ENCODE measurements at regions not wholly inside any gene's neighbourhood (a gene's known extent, or its start where the extent isn't known, plus 50 kb on each side); places are given as distances from the start of the nearest gene placed in this dataset.

DNA sequence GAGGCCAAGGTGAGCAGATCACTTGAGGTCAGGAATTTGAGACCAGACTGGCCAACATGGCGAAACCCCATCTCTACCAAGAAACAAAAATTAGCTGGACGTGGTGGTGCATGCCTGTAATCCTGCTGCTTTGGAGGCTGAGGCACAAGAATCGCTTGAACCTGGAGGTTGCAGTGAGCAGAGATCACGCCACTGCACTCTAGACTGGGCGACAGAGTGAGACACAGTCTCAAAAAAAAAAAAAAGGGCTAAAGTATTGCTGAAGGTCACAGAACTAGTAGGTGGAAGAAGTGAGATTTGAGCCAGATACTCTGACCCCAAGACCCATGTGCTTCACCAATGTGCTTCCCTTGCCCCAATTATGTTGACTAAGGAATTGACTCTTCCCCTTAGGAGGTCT lies 112.0 kb downstream of the NPIPB5 start:
- no peak overlapping the region for H3K4me3 Mint-ChIP-seq
- intact Hi-C loops (cut with micrococcal nuclease) = no loop called here

DNA sequence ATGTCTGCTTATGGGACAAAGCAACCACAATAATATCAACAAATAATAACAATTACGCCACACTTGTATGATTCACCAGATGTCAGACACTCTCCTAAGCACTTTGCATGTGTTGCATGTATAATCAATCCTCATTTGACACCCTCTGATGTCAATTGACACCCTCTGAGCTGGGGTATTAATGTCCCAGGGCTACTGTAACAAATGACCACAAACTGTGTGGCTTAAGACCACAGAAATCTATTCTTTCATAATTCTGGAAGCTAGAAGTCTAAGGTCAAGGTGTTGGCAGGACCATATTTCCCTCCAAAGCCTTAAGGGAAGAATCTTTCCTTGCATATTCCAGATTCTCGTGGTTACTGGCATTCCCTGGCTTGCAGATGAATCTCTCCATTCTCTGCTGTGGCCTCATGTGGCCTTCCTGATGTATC lies 112.7 kb downstream of the NPIPB5 start:
- 88% methylated on average over 2 of the region's 2 CpGs for WGBS (ENCODE audit: insufficient coverage)
- intact Hi-C loops (cut with micrococcal nuclease) = no loop called here

More for the DNA sequence above, 112.0 kb downstream of the NPIPB5 start:
- H3K36me3 ChIP-seq (replicated peaks in 1 of 2; ENCODE audit: control insufficient read depth in 1 of 2, insufficient read depth in 2 of 2, low read length in 2 of 2) = no peaks in the 10 kb centered on the region
- H3K27ac ChIP-seq (ENCODE audit: low read depth in 1 of 2, low read length in 2 of 2) = no peak overlapping the region
- no peak overlapping the region for H2AFZ ChIP-seq (ENCODE audit: insufficient read depth, low read depth, low read length, poor library complexity, severe bottlenecking)
- Mint-ChIP-seq H3K27me3 (ENCODE audit: low read depth in 3 of 3) (peaks cover 3 to 12% (median 7%) of the 10 kb centered on the region in 3 donors), H3K36me3 (no peaks in the 10 kb centered on the region), H3K27ac (no peak overlapping the region), H3K9me3 (peaks cover 0 to 5% (median 0%) of the 10 kb centered on the region in 7 donors), H3K4me1 (peaks cover 5% of the 10 kb centered on the region)
- TF ChIP-seq CTCF (IDR thresholded peaks at IDR 0.05) = no peak
- H3K9me3 ChIP-seq (replicated peaks in 1 of 2; ENCODE audit: control insufficient read depth in 1 of 2, insufficient read depth in 1 of 2, low read length in 2 of 2) = no peaks in the 10 kb centered on the region
- no peaks in the 10 kb centered on the region for H3K79me2 ChIP-seq (ENCODE audit: insufficient read depth, low read length)
- no peaks in the 10 kb centered on the region for H4K20me1 ChIP-seq (ENCODE audit: insufficient read depth, low read length)
- no peak overlapping the region for H3K4me2 ChIP-seq (replicated peaks; ENCODE audit: extremely low read depth, low read length, poor library complexity, severe bottlenecking)
- DNase-seq = no peak
- H3K27me3 ChIP-seq (ENCODE audit: control insufficient read depth in 2 of 2, insufficient read depth in 2 of 2, low read length in 2 of 2) = peaks cover 12 to 21% of the 10 kb centered on the region in 2 donors
- peaks cover 0 to 5% of the 10 kb centered on the region in 2 donors for H3K4me1 ChIP-seq (ENCODE audit: control insufficient read depth in 1 of 2, insufficient read depth in 2 of 2, low read length in 2 of 2)
- 88% methylated on average over 5 of the region's 5 CpGs for WGBS (ENCODE audit: insufficient coverage)
- H3K9ac ChIP-seq (ENCODE audit: insufficient read depth, low read length, poor library complexity, severe bottlenecking) = no peak overlapping the region
- H3K4me3 ChIP-seq (replicated peaks in 1 of 3; ENCODE audit: low read depth in 2 of 3, low read length in 3 of 3) = no peak overlapping the region

More for the DNA sequence above, 112.7 kb downstream of the NPIPB5 start:
- Mint-ChIP-seq H3K27me3 (ENCODE audit: low read depth in 3 of 3) (peaks cover 3 to 8% (median 5%) of the 10 kb centered on the region in 3 donors), H3K36me3 (no peaks in the 10 kb centered on the region), H3K4me3 (no peak overlapping the region), H3K9me3 (peaks cover 0 to 5% (median 0%) of the 10 kb centered on the region in 7 donors), H3K4me1 (peaks cover 5% of the 10 kb centered on the region), H3K27ac (no peak overlapping the region)
- H3K4me3 ChIP-seq (replicated peaks in 1 of 3; ENCODE audit: low read depth in 2 of 3, low read length in 3 of 3) = no peak overlapping the region
- peak; percentile 16 to 32 (median 30) for DNase-seq
- H3K27ac ChIP-seq (ENCODE audit: low read depth in 1 of 2, low read length in 2 of 2) = no peak overlapping the region
- peaks cover 0 to 5% of the 10 kb centered on the region in 2 donors for H3K4me1 ChIP-seq (ENCODE audit: control insufficient read depth in 1 of 2, insufficient read depth in 2 of 2, low read length in 2 of 2)
- no peak overlapping the region for H2AFZ ChIP-seq (ENCODE audit: insufficient read depth, low read depth, low read length, poor library complexity, severe bottlenecking)
- no peak overlapping the region for H3K9ac ChIP-seq (ENCODE audit: insufficient read depth, low read length, poor library complexity, severe bottlenecking)
- no peak for TF ChIP-seq CTCF (IDR thresholded peaks at IDR 0.05)
- peaks cover 12 to 21% of the 10 kb centered on the region in 2 donors for H3K27me3 ChIP-seq (ENCODE audit: control insufficient read depth in 2 of 2, insufficient read depth in 2 of 2, low read length in 2 of 2)
- no peaks in the 10 kb centered on the region for H4K20me1 ChIP-seq (ENCODE audit: insufficient read depth, low read length)
- no peaks in the 10 kb centered on the region for H3K9me3 ChIP-seq (replicated peaks in 1 of 2; ENCODE audit: control insufficient read depth in 1 of 2, insufficient read depth in 1 of 2, low read length in 2 of 2)
- H3K79me2 ChIP-seq (ENCODE audit: insufficient read depth, low read length) = no peaks in the 10 kb centered on the region
- H3K36me3 ChIP-seq (replicated peaks in 1 of 2; ENCODE audit: control insufficient read depth in 1 of 2, insufficient read depth in 2 of 2, low read length in 2 of 2) = no peaks in the 10 kb centered on the region
- H3K4me2 ChIP-seq (replicated peaks; ENCODE audit: extremely low read depth, low read length, poor library complexity, severe bottlenecking) = no peak overlapping the region

Data from CD14-positive monocyte (primary cell).